NOMO-1 (cell line): ENCODE measurements at regions not wholly inside any gene's neighbourhood (a gene's known extent, or its start where the extent isn't known, plus 50 kb on each side); places are given as distances from the start of the nearest gene placed in this dataset.

Experiments used
- DNase-seq, 2 experiments: peaks; one replicate each; lab custom pipeline; 2025; ENCODE audit not compliant: unreplicated experiment in 2 of 2; lab: John Stamatoyannopoulos, UW

DNA sequence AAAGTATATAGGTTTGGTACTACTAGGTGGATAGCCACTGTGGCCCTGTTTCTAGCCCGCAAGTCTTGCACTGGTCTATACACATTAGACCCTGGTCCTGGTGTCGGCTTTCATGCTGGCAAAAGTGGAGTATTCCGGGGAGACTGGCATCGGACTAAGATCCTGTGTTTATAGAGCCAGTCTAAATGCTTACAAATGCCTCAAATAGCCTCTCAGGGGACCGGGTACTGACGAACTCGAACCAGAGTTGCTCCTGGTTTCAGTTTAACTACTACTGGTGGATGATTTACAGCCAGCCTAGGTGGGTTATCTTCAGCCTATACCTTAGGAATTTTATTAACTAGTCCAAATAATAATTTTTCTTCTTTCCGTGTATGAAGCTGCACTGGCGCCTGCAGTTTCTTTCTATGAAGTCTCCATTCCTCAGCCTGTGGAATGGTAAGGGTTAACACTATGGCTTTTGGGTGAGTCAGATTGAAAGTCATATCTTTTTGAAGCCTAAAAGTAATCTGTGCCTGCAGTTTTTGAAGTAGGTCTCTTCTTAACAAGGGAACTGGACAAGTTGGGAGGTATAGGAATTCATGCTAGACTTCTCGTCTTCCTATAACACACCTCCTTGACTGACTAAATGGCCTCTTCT lies 51.3 kb downstream of the OR10H4 start:
- no peak for DNase-seq

DNA sequence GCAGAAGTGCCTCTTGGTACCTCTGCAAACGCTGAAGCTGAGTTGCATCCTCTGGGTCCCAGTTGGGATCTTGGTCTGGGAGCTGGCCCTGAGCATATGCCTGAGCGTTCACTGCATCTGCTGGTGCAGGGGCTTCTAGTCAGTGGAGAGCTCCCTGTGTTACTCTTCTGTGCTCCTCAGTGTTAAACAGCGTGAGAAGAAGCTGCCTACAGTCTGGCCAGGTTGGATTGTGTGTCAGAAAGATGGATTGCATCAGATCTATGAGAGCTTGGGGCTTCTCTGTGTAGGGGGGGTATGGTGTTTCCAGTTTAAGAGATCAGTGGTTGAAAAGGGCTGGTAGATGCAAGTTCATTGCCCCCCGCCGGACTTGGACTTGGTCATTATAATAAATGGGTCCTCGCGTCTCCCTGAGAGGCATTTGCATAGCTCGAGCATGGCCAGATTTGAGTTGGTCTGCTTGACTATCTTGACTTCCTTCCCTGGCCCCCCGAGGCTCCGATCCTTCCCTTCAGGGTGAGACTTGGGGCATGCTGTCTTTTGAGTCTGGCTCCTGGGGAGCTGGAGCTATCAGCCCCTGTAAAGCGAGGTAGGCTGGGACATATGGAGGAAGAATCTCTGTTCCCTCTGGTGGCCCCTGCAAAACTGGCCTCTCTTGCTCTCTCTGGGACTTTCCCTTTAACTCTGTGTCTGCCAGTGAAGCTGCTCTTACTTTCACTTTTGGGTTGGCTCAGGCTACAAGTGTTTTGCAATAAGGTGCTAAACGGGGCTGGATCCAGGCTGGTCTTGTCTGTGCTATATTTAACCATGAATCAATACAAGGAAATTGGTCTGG lies 52.9 kb downstream of the OR10H4 start:
- DNase-seq, result peak; percentile 84 to 92

DNA sequence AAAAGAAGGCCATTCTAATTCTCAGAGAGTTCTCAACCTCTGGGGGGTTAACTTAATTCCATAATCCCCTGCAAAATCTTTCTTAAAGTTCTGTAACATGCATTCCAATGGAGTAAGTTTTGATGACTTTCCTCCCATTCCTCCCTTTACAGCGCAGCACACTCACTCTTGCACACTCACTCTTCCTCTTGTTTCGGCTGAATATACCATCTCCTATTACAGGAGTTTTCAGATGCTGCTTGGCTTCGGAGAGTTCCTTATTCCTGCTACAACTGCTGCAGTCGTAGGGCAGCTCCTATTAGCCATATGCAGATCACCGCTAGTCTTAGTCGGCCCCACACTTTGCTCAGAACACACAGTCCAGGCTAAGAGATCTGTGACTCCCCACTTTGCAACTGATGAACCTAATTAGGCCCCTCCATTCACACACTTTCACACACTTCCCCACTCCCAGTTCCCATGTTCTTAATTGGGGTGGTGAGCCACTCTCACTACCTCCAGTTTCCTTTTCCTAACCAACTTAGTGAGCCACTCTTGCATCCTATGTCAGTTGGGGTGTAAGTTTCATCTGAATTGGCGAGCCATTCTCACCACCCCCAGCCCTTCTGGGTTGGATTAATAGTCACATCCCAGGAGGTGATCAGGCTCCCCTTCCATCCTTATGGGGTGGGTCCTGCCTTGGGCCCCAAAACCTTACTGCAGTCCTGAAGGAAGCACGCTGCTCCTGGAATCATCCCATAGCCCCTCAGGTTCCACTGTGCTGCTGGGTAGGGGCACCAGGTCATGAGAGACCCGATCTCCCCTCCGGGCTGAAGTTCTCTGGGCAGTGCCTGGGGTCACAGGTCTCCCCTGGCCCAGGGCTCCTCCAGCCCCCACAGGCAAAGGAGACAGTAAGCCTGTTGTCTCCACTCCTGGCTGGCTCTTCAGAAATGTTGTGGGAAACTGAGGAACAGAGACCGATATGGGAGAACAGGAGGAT lies 53.9 kb downstream of the OR10H4 start:
- DNase-seq, result peak; percentile 31 to 67

DNA sequence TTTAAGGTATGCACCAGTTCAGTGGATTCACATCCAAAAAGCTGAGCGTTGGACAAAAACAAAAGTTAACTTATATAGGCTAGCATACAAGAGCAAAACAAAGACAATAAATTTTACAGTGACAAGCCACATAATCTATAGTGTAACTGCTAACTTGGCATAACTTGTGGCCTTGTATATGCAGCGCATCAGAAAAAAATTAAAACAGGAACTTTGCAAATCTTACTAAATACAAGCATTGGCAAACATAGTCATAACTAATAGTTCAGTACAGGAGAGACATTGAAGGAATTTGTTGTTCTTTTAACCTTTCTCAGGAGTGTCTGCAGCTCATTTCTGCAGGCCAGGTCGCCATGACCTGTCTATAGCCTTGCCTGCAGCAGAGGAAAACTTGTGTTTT lies 54.6 kb downstream of the OR10H4 start:
- peak; percentile 17 to 30 for DNase-seq

DNA sequence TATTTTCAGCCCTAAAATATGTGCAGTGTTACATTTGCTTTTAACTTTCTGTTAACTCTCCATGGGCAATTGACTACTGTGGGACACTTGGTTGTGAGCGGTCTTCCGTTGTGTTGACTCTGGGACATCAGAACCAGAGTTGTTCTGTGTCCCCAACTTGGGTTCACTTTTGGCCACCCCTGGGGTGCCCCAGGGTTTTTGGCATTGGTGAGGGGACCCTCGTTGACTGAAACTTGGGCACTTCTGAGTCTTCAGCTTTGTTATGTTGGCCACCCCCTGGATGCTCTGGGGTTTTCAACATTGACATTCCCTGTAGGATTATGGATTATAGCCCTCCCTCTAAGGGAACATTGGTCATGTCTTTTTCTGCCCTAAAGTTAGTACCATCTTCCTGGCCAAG lies 57.1 kb downstream of the OR10H4 start:
- no peak for DNase-seq

DNA sequence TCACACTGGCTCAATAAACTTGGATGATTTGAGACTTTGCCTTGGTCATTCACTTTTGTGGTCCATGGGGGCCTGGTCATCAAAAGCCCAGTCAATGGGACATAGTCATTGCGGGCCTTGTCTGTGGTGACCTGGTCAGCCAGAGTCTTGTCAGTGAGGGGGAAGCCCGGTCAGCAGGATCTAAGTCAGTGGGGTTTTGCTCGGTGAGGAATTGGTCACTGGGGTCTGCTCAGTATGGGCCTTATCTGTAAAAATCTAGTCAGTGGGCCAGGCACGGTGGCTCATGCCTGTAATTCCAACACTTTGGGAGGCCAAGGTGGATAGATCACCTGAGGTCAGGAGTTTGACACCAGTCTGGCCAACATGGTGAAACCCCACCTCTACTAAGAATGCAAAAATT lies 63.7 kb upstream of the TPM4 start:
- DNase-seq, result no peak

DNA sequence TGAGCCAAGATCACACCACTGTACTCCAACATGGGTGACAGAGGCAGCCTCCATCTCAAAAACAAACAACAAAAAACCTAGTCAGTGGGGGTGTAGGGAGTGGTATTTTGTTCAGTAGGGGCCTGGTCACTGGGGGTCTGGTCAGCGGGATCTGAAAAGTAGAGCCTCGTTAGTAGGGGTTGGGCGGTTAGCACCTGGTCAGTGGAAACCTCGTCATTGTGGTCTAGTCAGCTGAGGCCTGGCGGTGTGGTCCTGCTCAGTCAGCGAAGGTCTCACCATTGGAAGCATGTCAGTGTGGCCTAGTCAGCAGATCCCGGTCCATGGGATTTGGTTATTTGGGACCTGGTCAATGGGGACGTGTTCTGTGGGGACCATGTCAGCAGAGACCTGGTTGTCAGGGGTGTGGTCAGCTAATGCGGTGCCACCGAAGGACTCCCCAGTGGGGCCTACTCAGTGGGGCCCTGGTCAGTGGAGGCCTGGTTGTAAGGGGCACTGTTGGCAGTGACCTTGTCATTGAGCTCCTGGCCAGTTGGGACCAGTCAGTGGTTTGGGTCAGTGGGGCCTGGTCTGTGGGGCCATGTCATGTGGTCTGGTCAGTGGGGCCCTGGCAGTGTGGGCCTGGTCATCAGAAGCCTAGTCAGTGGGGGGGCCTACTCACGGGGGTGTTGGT lies 63.0 kb upstream of the TPM4 start:
- no peak for DNase-seq

DNA sequence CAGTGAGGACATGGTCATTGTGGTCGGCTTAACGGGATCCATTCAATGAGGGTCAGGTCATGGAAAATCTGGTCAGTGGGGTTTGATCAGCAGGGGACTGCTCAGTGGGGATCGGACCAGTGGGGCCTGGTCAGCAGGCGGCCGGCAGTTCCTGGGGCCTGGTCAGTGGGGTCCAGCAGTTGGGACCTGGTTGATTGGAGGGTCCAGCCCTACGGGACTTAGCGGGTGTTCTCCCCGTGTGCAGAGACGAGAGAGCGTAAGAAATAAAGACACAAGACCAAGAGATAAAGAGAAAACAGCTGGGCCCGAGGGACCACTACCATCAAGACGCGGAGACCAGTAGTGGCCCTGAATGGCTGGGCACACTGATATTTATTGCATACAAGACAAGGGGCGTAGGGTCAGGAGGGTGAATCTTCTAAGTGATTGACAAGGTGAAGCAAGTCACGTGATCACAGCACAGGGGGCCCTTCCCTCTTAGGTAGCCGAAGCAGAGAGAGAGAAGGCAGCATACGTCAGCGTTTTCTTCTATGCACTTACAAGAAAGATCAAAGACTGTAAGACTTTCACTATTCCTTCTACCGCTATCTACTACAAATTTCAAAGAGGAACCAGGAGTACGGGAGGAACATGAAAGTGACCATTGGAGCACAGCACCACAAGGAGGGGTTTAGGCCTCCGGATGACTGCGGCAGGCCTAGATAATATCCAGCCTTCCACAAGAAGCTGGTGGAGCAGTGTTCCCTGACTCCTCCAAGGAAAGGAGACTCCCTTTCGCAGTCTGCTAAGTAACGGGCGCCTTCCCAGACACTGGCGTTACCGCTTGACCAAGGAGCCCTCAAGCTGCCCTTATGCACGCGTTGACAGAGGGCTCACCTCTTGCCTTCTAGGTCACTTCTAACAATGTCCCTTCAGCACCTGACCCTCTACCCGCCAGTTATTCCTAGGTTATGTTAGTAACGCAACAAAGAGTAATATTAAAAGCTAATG lies 62.1 kb upstream of the TPM4 start:
- DNase-seq, result no peak

DNA sequence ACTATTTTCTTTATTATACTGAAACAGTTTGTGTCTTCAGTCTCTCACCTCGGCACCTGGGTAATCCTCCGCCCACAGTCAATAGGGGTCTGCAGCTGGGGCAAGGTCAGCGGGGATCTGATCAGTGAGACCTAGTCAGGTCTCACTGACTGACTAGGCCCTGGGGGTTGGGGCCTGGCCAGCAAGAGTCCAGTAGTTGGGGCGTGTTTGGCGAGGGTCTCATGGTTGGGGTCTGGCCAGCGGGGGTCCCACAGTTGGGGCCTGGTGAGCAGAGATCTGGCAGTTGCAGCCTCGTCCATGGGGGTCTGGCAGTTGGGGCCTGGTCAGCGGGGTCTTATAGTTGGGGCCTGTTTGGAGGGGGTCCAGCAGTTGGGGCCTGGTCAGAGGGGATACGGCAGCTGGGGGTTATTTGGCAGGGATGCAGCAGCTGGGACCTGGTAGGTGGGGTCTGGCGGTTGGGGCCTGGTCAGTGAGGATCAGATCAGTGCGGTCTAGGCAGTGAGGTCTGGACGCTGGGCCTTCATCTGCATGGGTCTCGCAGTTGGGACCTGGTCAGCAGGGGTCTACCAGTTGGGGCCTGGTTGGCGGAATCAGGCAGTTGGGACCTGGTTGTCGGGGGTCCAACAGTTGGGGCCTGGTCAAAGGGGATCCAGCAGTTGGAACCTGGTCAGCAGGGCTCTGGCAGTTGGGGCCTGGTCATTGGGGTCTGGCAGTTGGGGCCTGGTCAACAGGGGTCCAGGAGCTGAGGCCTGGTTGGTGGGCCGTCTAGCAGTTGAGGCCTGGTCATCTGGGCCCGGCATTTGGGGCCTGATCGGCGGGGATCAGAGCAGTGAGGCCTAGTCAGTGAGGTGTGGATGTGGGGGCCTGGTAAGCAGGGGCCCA lies 61.1 kb upstream of the TPM4 start:
- DNase-seq, result no peak

DNA sequence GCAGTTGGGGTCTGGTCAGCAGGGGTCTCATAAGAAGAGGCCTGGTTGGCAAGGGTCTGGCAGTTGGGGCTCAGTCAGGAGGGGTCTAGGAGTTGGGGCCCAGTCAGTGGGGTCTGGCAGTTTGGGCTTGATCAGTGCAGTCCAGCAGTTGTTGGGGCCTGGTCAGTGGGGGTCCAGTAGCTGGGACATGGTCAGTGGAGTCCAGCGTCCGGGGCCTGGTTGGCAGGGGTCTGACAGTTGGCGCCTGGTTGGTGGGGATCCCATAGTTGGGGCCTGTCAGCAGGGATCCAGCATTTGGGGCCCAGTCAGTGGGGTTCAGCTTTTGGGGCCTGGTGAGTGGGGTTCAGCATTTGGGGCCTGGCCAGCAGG lies 60.5 kb upstream of the TPM4 start:
- DNase-seq, result no peak

DNA sequence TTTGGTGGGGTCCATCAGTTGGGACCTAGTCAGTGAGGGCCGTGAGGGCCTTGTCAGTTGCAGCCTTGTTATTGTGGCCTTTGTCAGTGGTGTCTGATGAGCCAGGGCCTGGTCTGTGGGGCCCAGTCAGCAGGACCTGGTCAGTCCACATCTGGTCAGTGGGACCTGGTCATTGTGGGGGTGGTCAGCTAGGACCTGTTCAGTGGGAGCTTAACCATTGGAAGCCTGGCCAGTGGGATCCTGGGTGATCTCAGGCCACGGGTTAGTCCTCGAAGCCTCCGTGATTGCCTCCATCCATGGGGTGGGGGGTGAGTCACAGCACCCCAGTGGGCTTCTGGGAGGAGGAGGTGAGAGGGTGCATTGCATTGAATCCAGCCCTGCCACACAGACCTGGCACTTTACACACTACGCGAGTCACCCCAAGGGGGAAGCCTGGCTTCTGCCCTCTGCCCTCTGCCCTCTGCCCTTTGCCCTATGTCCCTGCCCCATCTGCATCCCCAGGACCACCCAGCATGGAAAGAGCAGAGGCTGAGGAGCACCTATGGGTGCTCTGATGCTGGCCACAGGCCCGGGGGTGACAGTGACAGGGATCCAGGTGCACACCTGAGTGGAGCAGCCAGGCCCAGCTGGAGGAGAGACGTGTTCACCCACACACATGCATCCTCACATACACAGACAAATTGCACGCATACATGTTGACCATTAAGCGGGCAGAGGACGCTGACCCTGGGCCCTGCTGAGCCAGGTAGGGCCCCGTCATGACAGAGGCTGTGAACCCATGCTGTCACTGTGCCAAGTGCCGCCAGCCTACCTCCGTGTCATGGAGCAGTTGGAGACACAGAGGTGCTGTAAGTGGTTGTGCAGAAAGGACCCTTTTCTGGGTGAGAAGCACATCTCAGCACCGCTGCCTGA lies 59.8 kb upstream of the TPM4 start:
- DNase-seq, result no peak

DNA sequence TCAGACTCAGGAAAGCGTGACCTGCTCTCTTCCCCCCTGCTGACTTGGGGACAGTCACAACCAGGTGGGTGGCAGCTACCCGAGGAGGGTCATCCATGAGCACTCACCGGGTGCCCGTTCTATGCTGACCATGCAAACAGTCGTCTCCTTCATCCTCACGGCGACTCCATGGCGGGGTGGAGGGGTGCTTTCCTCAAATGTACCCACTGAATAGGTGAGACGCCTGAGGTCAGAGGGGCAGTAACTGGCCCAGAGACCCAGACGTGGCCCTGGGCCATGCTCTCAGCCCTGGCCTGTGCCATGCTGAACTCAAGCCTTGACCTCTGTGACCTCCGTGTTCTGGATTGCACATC lies 59.2 kb upstream of the TPM4 start:
- DNase-seq, result no peak

DNA sequence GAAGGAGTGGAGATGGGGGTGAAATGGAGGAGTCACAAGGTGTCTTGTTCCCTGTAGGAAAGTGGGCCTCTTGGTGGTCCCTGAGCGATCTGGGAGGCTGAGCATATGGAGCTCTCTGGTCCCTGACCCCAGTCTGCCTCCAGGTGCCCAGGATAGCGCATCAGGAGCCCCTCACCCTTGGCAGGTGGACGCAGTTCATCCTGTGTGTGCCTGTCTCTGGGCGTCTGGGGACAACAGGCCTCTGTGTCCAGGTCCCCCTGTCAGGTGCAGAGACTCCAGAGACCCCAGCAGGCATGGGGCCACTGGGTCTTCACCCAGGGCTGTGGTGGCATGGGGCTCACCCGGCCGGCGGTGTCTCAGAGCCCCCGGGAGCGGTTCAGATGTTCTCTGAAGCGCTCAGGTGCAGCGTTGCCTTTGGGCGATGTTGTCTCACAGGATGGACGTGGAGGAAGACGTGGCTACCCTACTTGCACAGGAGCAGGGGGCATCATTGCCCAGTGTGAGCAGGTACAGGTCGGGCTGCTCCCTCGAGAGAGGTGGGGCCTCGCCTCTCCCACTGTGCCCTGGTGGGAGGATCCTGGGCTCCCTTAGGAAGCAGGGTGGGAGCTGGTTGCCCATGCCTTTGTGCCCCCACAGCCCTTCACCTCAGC lies 58.1 kb upstream of the TPM4 start:
- DNase-seq, result no peak

DNA sequence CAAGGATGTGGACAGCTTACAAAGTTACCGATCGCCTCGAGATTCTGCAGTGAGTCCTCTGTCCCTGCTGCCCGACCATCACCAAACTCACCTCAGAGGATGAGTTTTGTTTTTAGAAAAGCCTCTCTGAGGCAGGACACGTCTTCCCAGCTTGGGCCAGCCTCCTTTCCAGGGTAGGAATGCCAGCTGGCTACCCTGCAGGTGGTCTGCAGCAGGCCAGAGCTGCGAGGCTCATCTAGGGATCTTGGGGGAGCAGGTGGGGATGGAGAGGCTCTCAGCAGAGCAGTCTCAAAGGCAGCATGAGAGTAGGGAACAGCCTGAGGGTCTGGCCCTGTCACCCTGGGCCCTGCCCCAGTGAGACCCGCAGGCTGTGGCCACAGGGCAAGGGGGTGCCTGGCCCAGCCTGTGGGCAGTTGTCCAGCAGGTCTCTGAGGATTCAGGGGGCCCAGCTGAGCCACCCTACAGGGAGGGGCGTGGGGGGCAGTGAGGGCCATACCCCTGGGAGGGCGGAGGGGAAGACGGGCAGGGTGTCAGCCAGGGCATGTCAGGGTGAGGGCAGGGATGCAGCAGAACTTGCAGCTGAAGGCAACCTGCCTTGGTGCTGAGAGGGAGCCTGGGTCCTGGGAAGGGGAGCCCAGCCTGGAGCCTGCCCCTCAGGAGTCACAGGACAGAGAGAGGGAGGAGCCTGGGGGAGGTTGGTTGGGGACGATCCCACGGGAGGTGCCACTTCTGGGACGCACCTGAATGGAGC lies 57.3 kb upstream of the TPM4 start:
- DNase-seq, result no peak

DNA sequence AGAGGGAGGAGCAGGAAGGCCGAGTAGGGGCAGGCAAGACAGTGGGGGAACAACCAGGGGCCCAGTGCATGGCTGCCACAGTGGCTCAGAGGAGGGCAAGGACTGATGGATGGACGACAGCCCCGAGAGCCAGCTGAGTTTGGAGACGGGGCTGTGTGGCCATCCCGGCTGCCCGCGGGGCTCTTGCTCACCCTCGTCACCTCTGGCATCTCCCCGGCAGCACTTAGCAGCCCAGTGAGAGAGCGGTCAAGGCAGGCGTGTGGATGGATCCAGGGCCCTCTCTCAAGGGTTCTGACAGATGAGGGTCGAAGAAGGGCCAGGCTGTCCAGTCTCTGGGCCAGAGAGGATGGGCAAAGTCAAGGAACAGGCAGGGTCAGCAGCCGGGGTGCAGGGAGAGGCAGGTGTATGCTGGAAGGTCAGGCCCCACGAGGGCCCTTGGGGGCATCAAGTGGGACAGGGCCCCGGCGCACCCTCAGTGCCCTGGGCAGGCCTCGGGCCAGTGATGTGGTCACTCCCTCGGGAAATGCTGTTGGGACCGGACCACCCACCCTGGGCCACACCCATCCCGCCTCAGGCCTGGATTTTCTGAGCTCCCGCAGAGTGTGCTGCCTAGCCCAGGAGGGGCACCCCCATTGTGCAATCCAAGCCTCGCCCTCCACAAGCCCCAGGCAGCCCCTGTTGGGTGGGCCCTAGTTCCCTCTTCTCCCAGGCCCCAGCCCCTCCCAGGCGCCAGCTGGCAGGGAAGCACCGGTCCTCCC lies 56.4 kb upstream of the TPM4 start:
- no peak for DNase-seq

DNA sequence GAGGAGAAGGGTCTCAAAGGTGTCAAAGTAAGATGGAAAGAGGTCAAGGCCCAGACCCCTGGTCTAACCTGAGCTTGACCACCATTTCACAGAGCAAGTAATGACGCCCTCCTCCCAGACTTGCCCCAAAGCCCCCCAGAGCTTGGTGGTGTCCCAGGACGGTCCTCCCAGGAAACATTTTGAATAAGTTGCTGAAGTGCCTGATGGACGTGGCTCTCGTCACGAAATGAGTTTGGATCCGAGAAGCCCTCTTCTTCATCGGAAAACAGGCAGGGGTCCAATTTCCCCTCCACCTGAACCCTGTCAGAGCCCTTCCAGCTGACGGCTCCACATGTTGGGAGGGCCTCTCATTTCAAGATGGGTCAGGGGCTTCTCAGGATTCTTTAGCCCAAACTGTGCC lies 54.5 kb upstream of the TPM4 start:
- DNase-seq, result no peak
